Gastroesophageal sphincter (tissue), 4 donors: ENCODE measurements at regions not wholly inside any gene's neighbourhood (a gene's known extent, or its start where the extent isn't known, plus 50 kb on each side); places are given as distances from the start of the nearest gene placed in this dataset.

Experiments used
- ATAC-seq: fragments of 150-250 bp; one replicate; pipeline ENCODE4 v1.9.1; 2016; ENCODE audit warnings: mild to moderate bottlenecking, moderate library complexity
- H3K27ac ChIP-seq, 4 donors: fragments of 200-600 bp; sonication (generic) in 3 of 4; 1 replicate in 3 of 4; 2 replicates in 1 of 4; pipeline ENCODE4 v1.5.1; 2016 to 2019
- H3K27me3 ChIP-seq: fragments of 200-600 bp; sonication (generic); one replicate; pipeline ENCODE4 v1.5.1; 2019
- H3K36me3 ChIP-seq, 2 donors: fragments of 200-600 bp; sonication (generic); one replicate each; pipeline ENCODE4 v1.5.1; 2019; ENCODE audit warnings: control low read depth in 1 of 2
- H3K4me1 ChIP-seq, 3 donors: fragments of 200-600 bp; sonication (generic); 1 replicate in 2 of 3; 2 replicates in 1 of 3; pipeline ENCODE4 v1.5.1; 2016 to 2019; ENCODE audit warnings: control low read depth in 2 of 3
- H3K4me3 ChIP-seq, 2 donors: fragments of 200-600 bp; sonication (generic); one replicate each; pipeline ENCODE4 v1.5.1; 2019; ENCODE audit warnings: mild to moderate bottlenecking in 1 of 2, moderate library complexity in 1 of 2
- H3K9me3 ChIP-seq, 3 donors: fragments of 200-600 bp; sonication (generic); one replicate each; pipeline ENCODE4 v1.5.1; 2017 to 2019; ENCODE audit warnings: control low read depth in 2 of 3
- EP300 ChIP-seq: sonication (generic); formaldehyde crosslinking; IDR thresholded peaks from one replicate; pipeline ENCODE4 v1.6.1; 2017; ENCODE audit warnings: antibody characterized with exemption, mild to moderate bottlenecking
- POLR2A ChIP-seq, 2 donors: fragments of 450-650 bp; IDR thresholded peaks; one replicate each; pipeline ENCODE4 v1.6.1; 2017; ENCODE audit warnings: antibody characterized with exemption in 2 of 2, mild to moderate bottlenecking in 2 of 2, moderate library complexity in 1 of 2
- POLR2AphosphoS5 ChIP-seq: sonication (generic); formaldehyde crosslinking; IDR thresholded peaks from one replicate; pipeline ENCODE4 v1.6.1; 2017; ENCODE audit warnings: antibody characterized with exemption
- WGBS, 2 donors: methylation state at CpG; one replicate each; pipeline ENCODE4 v1.1.5; 2018; ENCODE audit warnings: low coverage in 1 of 2; 5-methylcytosine and 5-hydroxymethylcytosine counted together
- TF ChIP-seq, protein P1 (sequence below), 4 experiments: fragments of 200-600 bp in 2 of 4; fragments of 450-650 bp in 2 of 4; sonication (generic) in 1 of 4; IDR thresholded peaks; one replicate each; pipeline ENCODE4 v1.5.1; 2017 to 2019; ENCODE audit warnings: antibody characterized with exemption in 4 of 4, mild to moderate bottlenecking in 2 of 4, moderate library complexity in 2 of 4

- no peaks in the 10 kb centered on the region for H3K9me3 ChIP-seq
- TF ChIP-seq POLR2AphosphoS5 (no peak), EP300 (no peak), POLR2A (IDR thresholded peaks at IDR 0.05) (no peak)
- TF ChIP-seq, protein P1, sequence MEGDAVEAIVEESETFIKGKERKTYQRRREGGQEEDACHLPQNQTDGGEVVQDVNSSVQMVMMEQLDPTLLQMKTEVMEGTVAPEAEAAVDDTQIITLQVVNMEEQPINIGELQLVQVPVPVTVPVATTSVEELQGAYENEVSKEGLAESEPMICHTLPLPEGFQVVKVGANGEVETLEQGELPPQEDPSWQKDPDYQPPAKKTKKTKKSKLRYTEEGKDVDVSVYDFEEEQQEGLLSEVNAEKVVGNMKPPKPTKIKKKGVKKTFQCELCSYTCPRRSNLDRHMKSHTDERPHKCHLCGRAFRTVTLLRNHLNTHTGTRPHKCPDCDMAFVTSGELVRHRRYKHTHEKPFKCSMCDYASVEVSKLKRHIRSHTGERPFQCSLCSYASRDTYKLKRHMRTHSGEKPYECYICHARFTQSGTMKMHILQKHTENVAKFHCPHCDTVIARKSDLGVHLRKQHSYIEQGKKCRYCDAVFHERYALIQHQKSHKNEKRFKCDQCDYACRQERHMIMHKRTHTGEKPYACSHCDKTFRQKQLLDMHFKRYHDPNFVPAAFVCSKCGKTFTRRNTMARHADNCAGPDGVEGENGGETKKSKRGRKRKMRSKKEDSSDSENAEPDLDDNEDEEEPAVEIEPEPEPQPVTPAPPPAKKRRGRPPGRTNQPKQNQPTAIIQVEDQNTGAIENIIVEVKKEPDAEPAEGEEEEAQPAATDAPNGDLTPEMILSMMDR (IDR thresholded peaks at IDR 0.05), result no peak
- WGBS, 2 donors, result 85 to 89% methylated on average over 9 to 11 of the region's 11 CpGs
- no peak overlapping the region for H3K27ac ChIP-seq
- no peak overlapping the region for H3K4me3 ChIP-seq
- no peak for ATAC-seq
- H3K4me1 ChIP-seq, result no peaks in the 10 kb centered on the region
- peaks cover 14% of the 10 kb centered on the region for H3K27me3 ChIP-seq
- H3K36me3 ChIP-seq, result no peaks in the 10 kb centered on the region
Observed at GRCh38 chr10:130802301-130802700, 509.2 kb downstream of the TCERG1L start.

- no peaks in the 10 kb centered on the region for H3K36me3 ChIP-seq
- H3K27me3 ChIP-seq, result peaks cover 24% of the 10 kb centered on the region
- no peaks in the 10 kb centered on the region for H3K9me3 ChIP-seq
- no peak overlapping the region for H3K27ac ChIP-seq
- H3K4me1 ChIP-seq, result no peaks in the 10 kb centered on the region
- 73 to 82% methylated on average over 2 to 8 of the region's 8 CpGs for WGBS, 2 donors
- no peak for ATAC-seq
- H3K4me3 ChIP-seq, result no peak overlapping the region
- TF ChIP-seq POLR2AphosphoS5 (no peak), POLR2A (IDR thresholded peaks at IDR 0.05) (no peak), EP300 (no peak)
- TF ChIP-seq, protein P1 (IDR thresholded peaks at IDR 0.05), result no peak
Observed at GRCh38 chr10:130804281-130804680, 507.2 kb downstream of the TCERG1L start.

DNA sequence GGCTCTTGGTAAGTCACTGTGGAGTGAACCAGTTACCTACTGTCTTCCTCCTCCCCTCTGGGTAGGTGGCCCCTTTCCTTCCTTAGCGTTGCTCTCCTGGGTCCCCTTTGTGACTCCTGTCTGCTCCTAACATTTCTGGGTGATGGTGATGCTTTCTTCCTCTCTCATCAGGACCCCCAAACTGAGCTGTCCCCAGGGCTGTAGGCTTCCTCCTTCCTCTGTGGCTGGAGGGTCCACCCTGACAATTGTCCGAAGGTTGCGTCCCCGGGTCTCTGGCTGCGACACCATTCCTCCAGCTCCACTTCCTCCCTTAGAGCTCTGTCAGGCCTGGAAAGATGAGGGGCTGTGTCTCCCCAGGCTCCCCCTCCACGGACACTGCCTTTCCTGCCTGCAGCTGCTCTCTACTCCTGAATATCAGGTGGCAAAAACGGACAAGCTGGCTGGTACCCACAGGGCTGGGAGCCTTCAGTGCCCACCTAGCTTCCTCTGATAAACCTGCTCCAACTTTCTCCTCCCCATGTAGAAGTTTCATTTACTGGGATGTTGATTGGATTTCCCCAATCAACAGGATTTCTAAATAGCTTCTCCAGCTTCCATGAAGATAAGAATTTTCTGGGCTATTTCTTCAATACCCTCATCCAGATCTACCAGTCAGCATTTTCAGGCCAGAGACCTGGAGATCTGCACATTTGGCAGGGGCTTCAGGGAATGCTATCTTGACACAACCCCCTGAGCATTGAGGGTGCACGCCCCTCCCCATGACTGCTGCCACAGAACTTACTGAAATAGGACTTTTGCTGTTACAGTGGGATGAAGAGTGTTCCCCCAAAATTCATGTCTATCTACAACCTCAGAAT lies 506.5 kb downstream of the TCERG1L start:
- Histone ChIP-seq H3K27ac (no peak overlapping the region), H3K4me1 (no peaks in the 10 kb centered on the region), H3K36me3 (no peaks in the 10 kb centered on the region), H3K4me3 (no peak overlapping the region), H3K9me3 (no peaks in the 10 kb centered on the region), H3K27me3 (peaks cover 30% of the 10 kb centered on the region)
- 78% methylated on average over 3 of the region's 8 CpGs; no CpG with 5 or more reads in 1 of the 2 donors for WGBS, 2 donors
- TF ChIP-seq POLR2A (IDR thresholded peaks at IDR 0.05) (no peak), POLR2AphosphoS5 (no peak), EP300 (no peak)
- TF ChIP-seq, protein P1 (IDR thresholded peaks at IDR 0.05), result no peak
- no peak for ATAC-seq

DNA sequence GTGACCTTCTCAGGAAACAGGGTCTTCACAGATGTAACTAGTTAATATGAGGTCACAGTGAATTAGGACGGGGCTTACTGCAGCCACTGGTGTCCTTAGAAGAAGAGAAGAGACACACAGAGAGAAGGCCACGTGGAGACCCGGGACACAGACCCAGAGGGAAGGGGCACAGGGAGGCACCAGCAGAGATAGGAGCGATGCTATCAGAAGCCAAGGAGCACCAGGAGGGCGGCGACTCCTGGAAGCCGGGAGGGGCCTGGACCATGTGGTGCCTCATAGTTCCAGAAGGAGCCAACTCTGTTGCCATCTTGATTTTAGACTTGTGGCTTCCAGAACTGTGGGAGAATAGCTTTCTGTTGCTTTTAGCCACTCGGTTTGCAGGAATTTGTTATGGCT lies 505.9 kb downstream of the TCERG1L start:
- Histone ChIP-seq H3K9me3 (no peaks in the 10 kb centered on the region), H3K4me3 (no peak overlapping the region), H3K27ac (no peak overlapping the region), H3K36me3 (no peaks in the 10 kb centered on the region), H3K27me3 (peaks cover 37% of the 10 kb centered on the region), H3K4me1 (no peaks in the 10 kb centered on the region)
- no peak for TF ChIP-seq POLR2A (IDR thresholded peaks at IDR 0.05)
- TF ChIP-seq EP300, result no peak
- ATAC-seq, result no peak
- WGBS, 2 donors, result 73 to 86% methylated on average over 6 to 8 of the region's 8 CpGs

GRCh38 chr10:130806426-130806825 lies 505.1 kb downstream of the TCERG1L start:
- no peaks in the 10 kb centered on the region for H3K36me3 ChIP-seq
- 84 to 92% methylated on average over 8 to 9 of the region's 12 CpGs for WGBS, 2 donors
- H3K27me3 ChIP-seq, result peaks cover 43% of the 10 kb centered on the region
- no peaks in the 10 kb centered on the region for H3K9me3 ChIP-seq
- H3K4me3 ChIP-seq, result no peak overlapping the region
- no peak for TF ChIP-seq POLR2A (IDR thresholded peaks at IDR 0.05)
- TF ChIP-seq EP300, result no peak
- TF ChIP-seq, protein P1 (IDR thresholded peaks at IDR 0.05), result no peak
- TF ChIP-seq POLR2AphosphoS5, result no peak
- no peak for ATAC-seq
- H3K4me1 ChIP-seq, result no peaks in the 10 kb centered on the region
- H3K27ac ChIP-seq, result no peak overlapping the region
